GM21825 (cell line): ENCODE measurements at regions not wholly inside any gene's neighbourhood (a gene's known extent, or its start where the extent isn't known, plus 50 kb on each side); places are given as distances from the start of the nearest gene placed in this dataset.

Experiments used
- ATAC-seq: cut with Tn5 transposase; IDR thresholded peaks from one replicate; pipeline ENCODE4 v1.9.1; 2021; ENCODE audit warnings: mild to moderate bottlenecking, moderate library complexity; ENCODE audit not compliant: unreplicated experiment

GRCh38 chr9:121568343-121569265 is 69.0 kb upstream of the GGTA1 start:
- no peak for ATAC-seq

GRCh38 chr9:121569266-121569648 is 69.6 kb upstream of the GGTA1 start:
- no peak for ATAC-seq

GRCh38 chr9:121572581-121572980 is 72.9 kb upstream of the GGTA1 start:
- no peak for ATAC-seq

GRCh38 chr9:121573717-121574485 is 74.3 kb upstream of the GGTA1 start:
- no peak for ATAC-seq

DNA sequence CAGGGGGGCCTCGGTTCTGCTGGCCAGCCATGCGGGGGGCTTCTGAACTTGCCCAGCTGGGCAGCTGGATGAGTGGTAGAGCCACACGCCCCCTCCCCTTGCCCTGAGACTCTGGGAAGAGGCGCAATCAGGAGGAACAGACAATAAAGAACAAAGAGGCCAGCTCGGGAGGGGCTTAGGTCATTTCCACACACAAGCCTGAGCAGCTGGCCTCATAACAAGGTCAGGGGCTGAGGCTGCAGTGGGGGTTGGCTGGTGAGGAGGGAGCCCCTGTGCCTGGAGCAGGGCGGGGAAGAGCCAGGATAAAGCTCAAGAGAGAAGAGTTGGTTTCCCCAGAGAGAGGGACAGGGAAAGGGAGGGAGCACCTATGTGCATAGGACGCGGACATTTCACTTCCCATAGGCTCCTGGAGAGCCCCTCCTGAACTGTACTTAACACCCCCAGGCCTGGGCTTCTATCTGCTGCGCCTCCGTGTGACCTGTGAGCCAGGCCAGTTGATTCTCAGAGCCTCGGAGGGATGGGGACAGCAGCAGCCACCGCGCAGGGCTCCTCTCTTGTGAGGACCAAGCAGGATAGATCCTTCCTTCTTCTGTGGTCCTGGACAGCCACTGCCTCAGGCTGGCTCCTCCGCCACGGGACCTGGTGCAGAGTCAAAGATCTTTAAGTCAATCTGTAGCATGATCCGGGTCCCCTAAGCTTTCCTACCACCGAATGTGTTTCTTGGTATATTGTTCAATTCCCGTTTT is 75.3 kb upstream of the GGTA1 start:
- no peak for ATAC-seq

- no peak for ATAC-seq
Measured at GRCh38 chr9:121576281-121577075, 75.0 kb upstream of the DAB2IP start.

DNA sequence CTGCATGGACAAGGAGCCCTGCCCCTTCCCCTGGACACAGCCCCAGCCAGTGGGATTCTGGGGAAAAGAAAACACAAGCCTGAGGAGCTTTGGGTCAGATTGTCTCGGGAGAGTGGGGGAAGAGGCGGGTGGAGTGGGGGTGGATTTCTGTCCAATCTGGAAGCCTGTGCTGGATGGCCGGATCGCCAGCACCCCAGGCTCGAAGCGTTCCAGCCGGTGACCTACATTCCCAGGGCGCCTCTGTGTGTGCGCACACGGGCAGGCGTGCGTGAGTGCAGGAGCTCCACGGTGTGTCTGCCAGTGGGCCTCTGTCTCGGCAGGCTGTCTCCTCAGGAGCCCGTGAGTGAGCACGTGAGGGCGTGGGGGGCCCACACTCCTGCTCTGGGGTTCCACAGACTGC is 74.3 kb upstream of the DAB2IP start:
- no peak for ATAC-seq

- ATAC-seq: no peak
Measured at GRCh38 chr9:121577572-121577971, 73.9 kb upstream of the DAB2IP start.

GRCh38 chr9:121581786-121582600 is 69.4 kb upstream of the DAB2IP start:
- ATAC-seq: no peak

DNA sequence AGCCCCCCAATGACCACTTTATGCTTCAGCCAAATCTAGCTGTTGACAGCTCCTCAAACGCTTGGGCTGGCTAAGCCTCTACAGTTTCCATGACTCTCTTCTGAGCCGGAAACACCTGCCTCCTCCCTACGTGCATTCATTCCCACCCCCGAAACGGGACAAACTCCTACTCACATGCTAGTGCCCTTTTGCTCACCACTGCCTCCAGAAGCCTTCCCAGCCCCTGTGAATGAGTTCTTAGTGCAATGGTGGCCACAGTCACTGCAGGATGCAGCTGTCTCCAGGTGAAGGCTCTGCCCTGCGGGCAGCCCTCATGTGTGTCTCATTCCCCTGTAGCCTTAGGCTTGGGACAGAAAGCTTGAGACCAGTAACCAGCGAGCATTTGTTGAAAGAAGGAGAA is 68.8 kb upstream of the DAB2IP start:
- no peak for ATAC-seq

- no peak for ATAC-seq
Measured at GRCh38 chr9:121584421-121584820, 67.0 kb upstream of the DAB2IP start.

- no peak for ATAC-seq
Measured at GRCh38 chr9:121587863-121588262, 63.6 kb upstream of the DAB2IP start.

DNA sequence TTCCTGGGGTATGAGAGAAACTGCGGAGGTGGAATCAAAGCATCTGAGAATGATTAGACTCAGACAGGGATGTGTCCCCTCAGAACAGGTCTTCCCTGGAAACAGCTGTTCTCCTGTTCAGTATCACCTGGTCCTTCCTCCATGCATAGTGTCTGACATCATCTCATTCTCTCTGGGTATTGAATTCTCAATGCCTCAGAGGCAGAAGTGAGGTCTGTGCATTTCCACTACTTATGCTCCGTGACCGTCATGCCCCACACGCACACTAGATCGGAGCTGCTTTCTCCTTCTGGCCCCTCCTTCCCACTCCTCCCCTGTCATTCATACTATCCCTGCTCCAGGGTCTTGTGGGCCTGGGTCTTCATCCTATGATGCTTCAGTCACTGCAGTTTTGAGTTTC is 61.4 kb upstream of the DAB2IP start:
- ATAC-seq: no peak

GRCh38 chr9:121592265-121592664 is 59.2 kb upstream of the DAB2IP start:
- no peak for ATAC-seq

- ATAC-seq: no peak
Measured at GRCh38 chr9:121593066-121593465, 58.4 kb upstream of the DAB2IP start.

DNA sequence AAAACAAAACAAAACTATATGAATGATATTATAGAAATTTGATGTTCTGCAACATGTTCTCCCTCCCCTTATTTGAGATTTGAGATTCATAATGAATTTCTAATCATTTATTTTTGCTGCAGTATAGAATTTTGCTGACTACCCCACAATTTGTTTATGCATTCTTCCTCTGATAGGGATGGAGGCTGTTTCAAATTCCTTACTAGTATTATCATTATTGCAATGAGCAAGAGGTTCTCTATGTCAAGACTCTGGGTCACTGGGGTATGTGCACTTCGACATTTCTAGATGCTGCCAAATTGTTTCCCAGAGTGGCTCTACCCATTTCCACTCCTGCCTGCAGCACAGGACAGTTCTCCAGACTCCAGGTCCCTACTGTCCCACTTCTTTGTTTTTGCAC is 54.9 kb upstream of the DAB2IP start:
- ATAC-seq: no peak

GRCh38 chr9:121597698-121598166 is 53.7 kb upstream of the DAB2IP start:
- ATAC-seq: no peak

DNA sequence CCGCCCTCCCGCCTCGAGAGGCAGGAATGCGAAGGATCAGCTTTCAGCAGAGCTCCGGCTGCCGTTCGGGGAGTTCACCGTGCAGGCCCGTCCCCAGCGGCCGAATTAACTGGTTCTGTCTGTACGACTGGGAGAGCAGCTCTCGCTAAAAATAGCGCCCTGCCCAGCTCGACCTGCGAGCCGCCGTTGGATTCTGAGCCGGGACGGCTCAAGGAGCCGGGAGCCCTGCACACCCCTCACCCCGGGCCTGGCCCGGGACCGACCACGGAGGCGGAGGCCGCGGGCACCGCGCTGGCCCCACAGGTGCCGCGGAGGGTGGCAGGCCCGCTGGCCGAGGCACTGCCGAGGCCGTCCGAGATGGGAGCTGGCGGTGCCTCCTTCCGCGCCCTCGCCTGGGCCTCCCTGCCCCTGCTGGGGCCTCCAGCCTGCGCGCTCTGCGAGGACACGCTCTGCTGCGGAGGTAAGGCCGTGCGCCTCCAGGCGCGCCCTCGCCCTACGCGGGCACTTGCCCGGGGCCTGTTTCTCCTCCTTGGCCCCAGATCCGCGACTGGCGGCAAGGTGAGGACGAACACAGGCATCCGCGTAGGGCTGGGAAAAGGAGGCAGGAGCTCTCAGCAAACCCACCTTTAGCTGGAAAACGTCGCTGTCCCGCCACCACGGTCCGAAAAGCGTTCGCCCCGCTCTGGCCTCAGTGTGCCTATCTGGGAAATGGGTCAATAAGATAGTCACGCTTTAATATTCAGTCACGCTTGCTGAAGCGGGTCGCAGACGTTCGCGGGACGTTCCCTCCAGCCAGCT is 53.1 kb upstream of the DAB2IP start:
- no peak for ATAC-seq
